Activated CD4-positive, alpha-beta T cell treated with anti-CD3 and anti-CD28 coated beads for 36 hours (primary cell): ENCODE measurements at regions not wholly inside any gene's neighbourhood (a gene's known extent, or its start where the extent isn't known, plus 50 kb on each side); places are given as distances from the start of the nearest gene placed in this dataset.
A peak's percentile ranks its signal among the peaks of the same experiment; 100 is the strongest.

Experiments
- ATAC-seq: fragments of 200-7000 bp; cut with Tn5 transposase; one replicate; pipeline ENCODE4 v1.10.0; 2021; ENCODE audit warnings: mild to moderate bottlenecking, moderate library complexity
- CTCF ChIA-PET: fragments of 350-600 bp; sonication (Branson Sonifier 250); formaldehyde crosslinking; loops from one replicate; lab custom pipeline; 2021; ENCODE audit warnings: antibody characterized with exemption; lab: Charles Lee
- POLR2A ChIA-PET: fragments of 350-600 bp; sonication (Branson Sonifier 250); formaldehyde crosslinking; loops from one replicate; lab custom pipeline; 2021; ENCODE audit warnings: antibody characterized with exemption, inconsistent platforms; lab: Charles Lee
- DNase-seq: peaks from one replicate; pipeline ENCODE4 v3.0.0-alpha.2; 2020
- H3K27ac Mint-ChIP-seq: one replicate; pipeline ENCODE4 v1.8.0; 2021; ENCODE audit warnings: mixed read lengths
- H3K27me3 Mint-ChIP-seq: one replicate; pipeline ENCODE4 v1.8.0; 2021; ENCODE audit warnings: mixed read lengths
- H3K36me3 Mint-ChIP-seq: one replicate; pipeline ENCODE4 v1.8.0; 2021; ENCODE audit warnings: low read depth, mixed read lengths
- H3K4me1 Mint-ChIP-seq: one replicate; pipeline ENCODE4 v1.8.0; 2021; ENCODE audit warnings: mixed read lengths
- H3K4me3 Mint-ChIP-seq: one replicate; pipeline ENCODE4 v1.8.0; 2021; ENCODE audit warnings: mild to moderate bottlenecking, moderate library complexity, mixed read lengths
- H3K9me3 Mint-ChIP-seq: one replicate; pipeline ENCODE4 v1.8.0; 2021; ENCODE audit warnings: low read depth, mixed read lengths
- intact Hi-C, 2 experiments: fragments of 100-400 bp; cut with DNase I in 1 of 2; cut with micrococcal nuclease in 1 of 2; formaldehyde crosslinking; loops; one replicate each; pipeline versions ENCODE4 v1.14.2 to v1.15.1; 2022 to 2024; cut with DNase I, micrococcal nuclease

DNA sequence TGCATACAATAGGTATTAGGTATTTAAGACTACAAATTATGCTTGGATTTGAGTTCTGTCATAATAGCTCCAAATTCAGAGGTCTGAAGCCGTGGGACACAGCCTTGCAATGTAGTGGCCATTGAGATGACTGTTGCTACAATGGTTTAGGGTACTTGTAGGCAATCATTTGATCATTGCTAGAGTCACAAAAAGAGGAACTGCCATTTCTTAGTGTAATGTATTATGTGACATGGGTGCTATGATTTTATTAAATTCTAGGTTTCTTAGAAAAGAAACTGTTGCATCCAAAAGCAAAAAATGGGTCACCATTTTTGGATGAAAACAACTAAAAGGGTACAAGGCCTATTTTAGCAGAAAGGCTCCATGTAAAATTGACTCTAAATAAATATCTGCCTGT is 129.9 kb upstream of the ZNF644 start:
- peaks cover 15% of the 10 kb centered on the region for H3K27me3 Mint-ChIP-seq

DNA sequence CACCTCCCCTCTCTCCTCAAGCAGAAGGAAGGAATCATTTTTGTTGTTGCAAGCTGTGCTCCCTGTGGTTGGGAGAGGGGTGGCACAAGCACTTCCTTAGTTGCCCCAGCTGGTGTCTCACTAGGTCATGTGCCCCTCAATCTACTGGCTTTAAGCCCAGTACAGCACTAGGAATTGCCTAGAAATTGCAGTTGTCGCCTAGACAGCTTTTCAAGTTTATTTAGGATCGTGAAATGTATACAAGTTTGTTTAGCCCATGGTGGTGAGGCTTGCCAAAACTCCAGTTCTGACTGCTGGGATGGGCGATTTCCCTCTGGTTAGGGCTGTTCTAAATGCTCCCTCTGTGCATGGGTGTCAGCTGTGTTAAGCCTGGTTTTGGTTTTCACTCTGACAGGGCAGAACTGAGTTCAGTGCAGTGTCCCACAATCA is 126.8 kb upstream of the ZNF644 start:
- CTCF ChIA-PET: interaction anchor here (0.9 kb wide), 1 partner anchor 25 kb away, joined by 3 read pairs; no protein-coding TSS in a partner anchor
- intact Hi-C loops: no loop called here
- Mint-ChIP-seq H3K27me3 (peaks cover 10% of the 10 kb centered on the region), H3K9me3 (no peaks in the 10 kb centered on the region), H3K4me1 (no peaks in the 10 kb centered on the region), H3K36me3 (no peaks in the 10 kb centered on the region), H3K27ac (no peak overlapping the region), H3K4me3 (no peak overlapping the region)
- POLR2A ChIA-PET: no interaction called here
- ATAC-seq: no peak
- no peak for DNase-seq

More for the DNA sequence above, 129.9 kb upstream of the ZNF644 start:
- ATAC-seq (no peak), DNase-seq (no peak)
- ChIA-PET POLR2A (no interaction called here), CTCF (interaction anchor here (0.9 kb wide), 1 partner anchor 14 kb away, joined by 4 read pairs; no protein-coding TSS in a partner anchor)
- Mint-ChIP-seq H3K36me3 (no peaks in the 10 kb centered on the region), H3K4me1 (no peaks in the 10 kb centered on the region), H3K9me3 (no peaks in the 10 kb centered on the region), H3K27ac (no peak overlapping the region), H3K4me3 (no peak overlapping the region)
- intact Hi-C loops: no loop called here

DNA sequence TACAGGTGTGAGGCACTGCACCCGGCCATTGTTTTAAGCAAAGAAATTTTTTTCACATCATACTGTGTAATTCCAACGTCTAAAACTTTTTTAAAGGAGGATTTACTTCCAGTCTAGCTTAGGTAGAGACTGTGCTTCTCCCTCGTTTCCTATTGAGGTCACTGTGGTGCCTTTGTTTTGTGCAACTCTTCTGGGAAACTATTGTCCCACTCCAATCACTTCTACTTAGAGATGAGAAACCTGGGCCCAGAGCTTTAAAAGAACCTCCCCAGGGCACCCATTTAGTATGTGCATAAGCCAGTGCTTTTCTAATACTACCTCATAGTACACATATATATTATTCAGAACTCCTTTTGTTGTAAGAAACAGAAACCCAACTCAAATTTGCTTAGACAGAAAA is 120.0 kb upstream of the ZNF644 start:
- no peak overlapping the region for H3K4me3 Mint-ChIP-seq
- no peak for DNase-seq
- CTCF ChIA-PET: no interaction called here
- POLR2A ChIA-PET: no interaction called here
- no peak for ATAC-seq
- peaks cover 1% of the 10 kb centered on the region for H3K27me3 Mint-ChIP-seq
- intact Hi-C loops: no loop called here
- no peaks in the 10 kb centered on the region for H3K36me3 Mint-ChIP-seq
- H3K4me1 Mint-ChIP-seq: no peaks in the 10 kb centered on the region
- no peaks in the 10 kb centered on the region for H3K9me3 Mint-ChIP-seq
- no peak overlapping the region for H3K27ac Mint-ChIP-seq

DNA sequence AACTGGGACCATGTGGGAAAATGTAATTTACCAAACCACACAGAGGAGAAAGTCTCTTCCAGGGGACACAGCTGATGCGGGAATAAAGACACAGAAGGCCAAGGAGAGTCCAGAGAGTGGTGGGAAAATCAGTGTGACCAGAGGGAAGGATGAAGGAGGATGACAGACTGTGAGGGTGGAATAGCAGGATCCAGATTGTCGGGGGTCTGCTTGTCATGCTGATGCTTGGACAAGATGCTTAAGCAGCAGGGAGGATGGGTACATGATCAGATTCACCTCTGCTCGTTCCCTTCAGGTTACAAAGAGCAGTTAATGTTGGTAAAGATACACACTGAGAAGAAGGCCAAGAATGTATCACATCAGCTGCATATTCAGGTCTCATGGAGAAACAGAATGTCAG is 117.1 kb upstream of the ZNF644 start:
- ATAC-seq (no peak), DNase-seq (no peak)
- H3K4me3 Mint-ChIP-seq: no peak overlapping the region
- intact Hi-C loops: no loop called here
- ChIA-PET CTCF (no interaction called here), POLR2A (interaction anchor here (0.6 kb wide), 1 partner anchor 1012 kb away, joined by 3 read pairs; no protein-coding TSS in a partner anchor)
- no peak overlapping the region for H3K27ac Mint-ChIP-seq
- H3K27me3 Mint-ChIP-seq: peaks cover 1% of the 10 kb centered on the region
- H3K36me3 Mint-ChIP-seq: no peaks in the 10 kb centered on the region
- no peaks in the 10 kb centered on the region for H3K4me1 Mint-ChIP-seq
- no peaks in the 10 kb centered on the region for H3K9me3 Mint-ChIP-seq

DNA sequence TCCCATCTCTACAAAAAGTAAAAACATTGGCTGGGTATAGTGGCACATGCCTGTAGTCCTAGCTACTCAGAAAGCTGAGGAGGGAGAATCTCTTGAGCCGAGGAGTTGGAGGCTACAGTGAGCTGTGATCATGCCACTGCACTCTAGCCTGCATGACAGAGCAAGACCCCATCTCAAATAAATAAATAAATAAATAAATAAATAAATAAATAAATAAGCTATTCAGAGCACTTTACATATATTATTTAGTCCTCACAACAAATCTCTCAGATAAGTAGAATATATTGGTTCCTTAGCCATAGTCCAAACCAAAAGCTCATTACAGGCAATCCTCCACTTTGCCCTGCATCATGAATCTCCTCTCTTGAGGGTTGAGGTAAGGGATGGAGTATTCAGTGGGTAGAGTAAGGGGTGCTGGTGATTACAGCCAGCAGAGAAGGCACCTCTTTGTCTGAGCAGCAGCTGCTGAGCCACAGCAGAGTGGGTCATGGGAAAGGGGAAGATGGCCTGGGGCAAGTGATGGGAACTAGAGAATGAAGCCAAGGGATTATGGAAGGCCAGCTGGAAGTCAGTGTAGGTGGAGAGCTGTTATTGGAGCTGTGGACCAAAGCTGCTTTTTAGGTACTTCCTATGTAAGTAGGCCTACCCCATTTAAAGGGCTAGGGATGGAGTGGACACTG is 115.5 kb upstream of the ZNF644 start:
- H3K36me3 Mint-ChIP-seq: no peaks in the 10 kb centered on the region
- H3K27ac Mint-ChIP-seq: no peak overlapping the region
- ATAC-seq (no peak), DNase-seq (no peak)
- H3K4me3 Mint-ChIP-seq: no peak overlapping the region
- ChIA-PET POLR2A (no interaction called here), CTCF (interaction anchor here (0.6 to 1.6 kb wide), 4 partner anchors 18 to 586 kb away, joined by 3 to 7 read pairs (median 3); no protein-coding TSS in a partner anchor)
- no peaks in the 10 kb centered on the region for H3K9me3 Mint-ChIP-seq
- peaks cover 3% of the 10 kb centered on the region for H3K27me3 Mint-ChIP-seq
- H3K4me1 Mint-ChIP-seq: no peaks in the 10 kb centered on the region
- intact Hi-C loops: no loop called here

DNA sequence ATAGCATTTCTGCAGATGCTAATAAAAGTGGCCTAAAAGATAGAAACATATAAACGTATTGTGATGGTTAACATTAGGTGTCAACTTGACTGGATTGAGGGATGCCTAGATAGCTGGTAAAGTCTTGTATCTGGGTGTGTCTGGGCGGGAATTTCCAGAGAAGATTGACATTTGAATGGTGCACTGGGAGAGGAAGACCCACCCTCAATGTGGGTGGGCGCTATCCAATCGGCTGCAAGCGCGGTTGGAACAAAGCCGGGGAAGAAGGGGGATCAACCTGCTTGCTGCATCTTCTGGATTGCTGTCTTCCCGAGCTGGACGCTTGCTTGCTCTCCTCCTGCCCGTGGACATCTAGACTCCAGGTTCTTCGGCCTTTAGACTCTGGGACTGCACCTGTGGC is 114.0 kb upstream of the ZNF644 start:
- Mint-ChIP-seq H3K27me3 (peaks cover 3% of the 10 kb centered on the region), H3K9me3 (no peaks in the 10 kb centered on the region), H3K27ac (no peak overlapping the region), H3K36me3 (no peaks in the 10 kb centered on the region), H3K4me1 (no peaks in the 10 kb centered on the region), H3K4me3 (no peak overlapping the region)
- ChIA-PET POLR2A (no interaction called here), CTCF (no interaction called here)
- DNase-seq (no peak), ATAC-seq (no peak)
- intact Hi-C loops: no loop called here

DNA sequence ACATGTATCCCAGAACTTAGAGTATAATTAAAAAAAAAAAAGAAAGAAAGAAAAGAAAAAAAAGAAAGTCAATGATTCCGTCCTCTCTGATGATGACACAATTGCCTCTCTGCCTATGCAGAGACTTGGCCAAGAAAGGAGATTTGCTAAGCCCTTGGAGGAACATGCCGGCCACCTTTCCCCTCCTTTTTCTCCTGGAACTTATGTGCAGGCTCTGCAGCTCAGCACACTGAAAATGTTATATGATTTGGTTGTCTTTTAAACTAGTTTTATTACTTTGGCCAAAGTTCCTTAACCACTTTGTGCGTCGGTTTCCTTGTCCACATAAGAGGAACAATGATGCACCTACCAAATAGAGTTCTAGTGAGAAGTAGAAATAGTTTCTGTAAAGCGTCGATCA is 111.4 kb upstream of the ZNF644 start:
- intact Hi-C loops: no loop called here
- Mint-ChIP-seq H3K36me3 (no peaks in the 10 kb centered on the region), H3K9me3 (no peaks in the 10 kb centered on the region), H3K27me3 (peaks cover 5% of the 10 kb centered on the region), H3K4me3 (no peak overlapping the region), H3K27ac (no peak overlapping the region), H3K4me1 (no peaks in the 10 kb centered on the region)
- ATAC-seq: no peak
- ChIA-PET POLR2A (no interaction called here), CTCF (no interaction called here)
- DNase-seq: no peak

DNA sequence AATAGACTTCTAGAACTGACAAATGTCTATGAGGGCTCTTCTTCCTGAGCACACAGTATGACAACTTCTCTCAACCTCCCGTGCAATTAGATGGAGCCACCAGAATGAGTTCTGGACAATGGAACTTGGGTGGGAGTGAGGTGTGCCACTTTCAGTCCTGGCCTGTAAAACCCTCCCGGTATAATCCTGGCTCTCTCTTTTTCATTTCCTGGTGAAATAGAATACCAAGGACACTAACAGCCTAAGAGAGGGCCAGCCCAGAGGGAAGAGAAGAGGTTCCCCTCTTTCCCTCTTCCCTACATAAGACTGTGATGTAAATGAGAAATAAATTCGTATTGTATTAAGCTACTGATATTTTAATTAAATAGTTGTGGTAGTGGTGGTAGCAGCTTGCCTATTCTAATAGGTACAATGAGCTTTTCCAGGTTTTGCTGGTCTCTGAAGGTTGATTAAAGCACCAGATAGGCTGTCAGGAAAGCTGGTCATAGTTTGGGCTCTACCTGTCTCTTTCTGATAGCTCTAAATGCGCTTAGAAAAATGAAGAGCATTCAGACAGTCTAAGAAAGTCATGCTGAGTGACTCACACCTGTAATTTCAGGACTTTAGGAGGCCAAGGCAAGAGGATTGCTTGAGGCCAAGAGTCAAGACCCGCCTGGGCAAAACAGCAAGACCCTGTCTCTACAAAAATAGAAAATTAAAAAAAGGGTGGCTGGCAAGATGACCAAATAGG is 108.6 kb upstream of the ZNF644 start:
- no peaks in the 10 kb centered on the region for H3K4me1 Mint-ChIP-seq
- DNase-seq: no peak
- no peak overlapping the region for H3K4me3 Mint-ChIP-seq
- H3K9me3 Mint-ChIP-seq: no peaks in the 10 kb centered on the region
- H3K27me3 Mint-ChIP-seq: peaks cover 8% of the 10 kb centered on the region
- ChIA-PET POLR2A (no interaction called here), CTCF (interaction anchor here (0.6 kb wide), 2 partner anchors 32 to 542 kb away, joined by 3 read pairs; no protein-coding TSS in a partner anchor)
- intact Hi-C loops: no loop called here
- no peak overlapping the region for H3K27ac Mint-ChIP-seq
- H3K36me3 Mint-ChIP-seq: no peaks in the 10 kb centered on the region
- no peak for ATAC-seq

DNA sequence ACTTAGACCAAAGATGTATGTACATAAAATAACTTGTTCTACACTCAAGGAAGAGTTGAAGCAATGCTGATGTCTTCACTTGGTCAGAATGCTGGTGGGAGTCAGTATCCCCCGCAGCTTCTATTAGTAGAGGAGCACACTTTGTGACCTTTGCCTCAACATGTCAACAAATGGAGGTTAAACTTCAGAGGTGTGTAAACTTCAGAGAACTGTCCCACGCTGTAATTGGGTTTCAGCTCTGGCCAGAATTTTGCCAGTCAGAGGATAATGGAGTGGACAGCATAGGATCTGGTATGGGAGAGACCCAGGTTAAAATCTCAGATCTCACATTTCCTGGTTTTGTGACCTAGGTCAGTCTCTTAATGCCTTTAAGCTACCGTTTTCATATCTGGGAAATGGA is 107.6 kb upstream of the ZNF644 start:
- H3K4me1 Mint-ChIP-seq: peaks cover 8% of the 10 kb centered on the region
- CTCF ChIA-PET: no interaction called here

DNA sequence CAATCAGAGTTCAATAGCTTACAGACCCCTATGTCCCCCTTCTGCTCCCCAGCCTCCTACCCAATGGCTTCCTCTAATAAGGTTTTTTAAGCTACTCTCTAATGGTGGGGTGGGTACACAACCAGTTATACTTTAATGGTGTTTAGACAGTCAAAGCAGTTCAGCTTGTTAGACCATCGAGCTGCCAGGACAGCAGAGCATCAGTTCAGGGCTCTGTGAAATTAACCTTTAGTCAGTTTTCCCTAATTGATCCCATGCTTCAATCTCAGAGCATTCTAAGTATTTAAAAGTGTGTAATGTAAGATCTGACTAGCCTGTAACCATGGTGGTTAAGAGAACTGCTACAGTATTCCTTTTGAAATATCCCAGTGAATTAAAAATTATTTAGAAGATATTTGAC is 107.2 kb upstream of the ZNF644 start:
- ChIA-PET POLR2A (no interaction called here), CTCF (no interaction called here)
- Mint-ChIP-seq H3K9me3 (no peaks in the 10 kb centered on the region), H3K4me1 (peaks cover 12% of the 10 kb centered on the region), H3K4me3 (no peak overlapping the region), H3K36me3 (no peaks in the 10 kb centered on the region), H3K27ac (no peak overlapping the region), H3K27me3 (peaks cover 9% of the 10 kb centered on the region)
- intact Hi-C loops: no loop called here
- ATAC-seq: no peak
- no peak for DNase-seq

More for the DNA sequence above, 107.6 kb upstream of the ZNF644 start:
- POLR2A ChIA-PET: no interaction called here
- H3K9me3 Mint-ChIP-seq: no peaks in the 10 kb centered on the region
- peaks cover 8% of the 10 kb centered on the region for H3K27me3 Mint-ChIP-seq
- no peak overlapping the region for H3K27ac Mint-ChIP-seq
- H3K36me3 Mint-ChIP-seq: no peaks in the 10 kb centered on the region
- H3K4me3 Mint-ChIP-seq: no peak overlapping the region
- ATAC-seq (no peak), DNase-seq (no peak)
- intact Hi-C loops: no loop called here

DNA sequence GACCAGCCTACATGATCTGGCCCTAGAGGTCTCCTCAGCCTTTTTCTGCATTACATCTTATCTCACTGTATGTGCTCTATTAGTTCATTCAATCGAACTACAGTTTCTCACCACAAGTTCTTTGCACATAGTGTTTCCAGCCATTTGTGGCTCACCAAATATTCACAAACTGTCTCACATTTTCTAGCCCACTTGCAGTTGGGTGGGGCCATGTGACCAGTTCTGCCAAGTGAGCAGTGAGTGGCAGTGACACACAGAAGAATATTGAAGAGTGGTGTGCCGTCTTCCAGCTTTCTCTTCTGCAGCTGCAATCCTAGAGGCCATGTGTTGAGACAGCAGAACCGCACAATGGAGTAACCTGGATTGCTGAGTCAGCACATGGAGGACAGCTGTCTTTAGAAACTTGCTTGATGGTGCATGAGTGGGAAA is 103.2 kb upstream of the ZNF644 start:
- CTCF ChIA-PET: interaction anchor here (1.0 to 1.7 kb wide), 5 partner anchors 42 to 606 kb away, joined by 3 to 5 read pairs (median 3); no protein-coding TSS in a partner anchor
- DNase-seq: peak; percentile 66
- Mint-ChIP-seq H3K4me1 (peaks cover 21% of the 10 kb centered on the region), H3K9me3 (no peaks in the 10 kb centered on the region), H3K4me3 (peak overlapping the region; percentile 5), H3K27ac (peak overlapping the region; percentile 76), H3K36me3 (no peaks in the 10 kb centered on the region), H3K27me3 (peaks cover 12% of the 10 kb centered on the region)
- ATAC-seq: peak; percentile 82
- POLR2A ChIA-PET: no interaction called here
- intact Hi-C loops: loop anchor here in 1 of 2 experiments (2.0 kb wide), 1 partner anchor 102 kb away; the partner anchor contains the start of gene ZNF644
